Stimulated activated CD8-positive, alpha-beta memory T cell treated with anti-CD3 and anti-CD28 coated beads, Interleukin-15, amount 100 ng/mL, for 24 hours (primary cell): ENCODE measurements at regions not wholly inside any gene's neighbourhood (a gene's known extent, or its start where the extent isn't known, plus 50 kb on each side); places are given as distances from the start of the nearest gene placed in this dataset.

Source experiments
- DNase-seq: peaks from one replicate; pipeline ENCODE4 v3.0.0-alpha.2; 2020; ENCODE audit warnings: low read depth

DNA sequence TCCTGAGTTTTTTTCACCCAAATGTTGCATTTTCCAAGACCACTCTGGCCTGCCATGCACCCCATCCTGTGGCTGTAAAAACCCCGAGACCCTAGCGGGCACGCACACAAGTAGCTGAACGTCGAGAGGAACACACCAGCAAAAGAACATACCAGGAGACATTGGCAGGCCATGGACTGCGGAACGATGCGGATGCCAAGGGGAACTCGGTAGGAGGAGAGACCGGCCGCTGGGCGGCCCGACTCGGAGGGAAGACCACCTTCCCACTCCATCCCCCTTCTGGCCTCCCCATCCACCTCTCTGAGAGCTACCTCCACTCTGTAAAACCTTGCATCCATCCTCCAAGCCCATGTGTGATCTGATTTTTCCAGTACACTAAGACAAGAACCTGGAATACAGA, 105.5 kb upstream of the CELF4 start:
- no peak for DNase-seq

- DNase-seq = no peak
Measured at GRCh38 chr18:37669991-37670534, 104.5 kb upstream of the CELF4 start.

- DNase-seq = no peak
Measured at GRCh38 chr18:37668971-37669747, 103.6 kb upstream of the CELF4 start.

GRCh38 chr18:37667836-37668235, 102.2 kb upstream of the CELF4 start:
- DNase-seq = no peak

GRCh38 chr18:37666991-37667390, 101.4 kb upstream of the CELF4 start:
- no peak for DNase-seq

- DNase-seq = no peak
Measured at GRCh38 chr18:37666451-37666850, 100.9 kb upstream of the CELF4 start.

DNA sequence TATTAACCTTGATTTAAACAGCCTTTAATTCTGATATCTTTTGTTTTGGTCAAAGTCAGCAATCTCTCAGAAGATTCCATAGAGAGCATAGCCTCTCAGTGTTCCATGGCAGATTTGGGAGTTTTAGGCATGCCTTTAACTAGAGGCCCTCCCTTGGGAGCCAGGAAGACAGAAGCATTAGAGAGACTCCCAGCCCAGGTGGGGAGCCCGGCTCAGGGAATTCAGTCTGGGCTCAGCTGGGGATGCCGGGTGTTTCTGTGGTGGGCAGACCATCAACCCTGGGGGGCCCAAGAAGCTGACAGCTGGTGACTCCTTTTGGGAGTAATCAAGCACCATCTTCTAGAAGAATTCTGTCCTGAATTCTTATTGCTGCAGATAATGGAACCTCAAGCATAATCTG, 99.7 kb upstream of the CELF4 start:
- no peak for DNase-seq

DNA sequence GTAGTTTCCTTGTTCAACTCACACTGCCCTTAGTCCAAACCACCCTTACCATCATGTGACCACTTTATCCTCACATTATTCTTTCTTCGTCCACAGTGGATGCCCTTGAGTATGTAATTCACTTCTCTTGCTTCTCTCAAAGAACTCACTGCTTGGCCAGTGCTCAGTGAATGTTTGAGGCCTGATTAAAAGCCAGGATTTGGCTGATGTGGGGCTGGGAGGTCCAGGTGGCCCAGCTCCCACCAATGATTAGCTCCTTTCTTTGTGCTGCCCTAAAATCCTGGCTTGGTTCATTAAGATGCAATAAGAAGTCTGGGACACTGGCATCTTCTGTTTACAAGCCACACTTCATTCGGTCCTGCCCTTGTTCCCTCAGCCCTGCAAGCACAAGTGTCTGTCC, 97.8 kb upstream of the CELF4 start:
- no peak for DNase-seq

GRCh38 chr18:37662546-37663339, 97.1 kb upstream of the CELF4 start:
- DNase-seq = no peak

DNA sequence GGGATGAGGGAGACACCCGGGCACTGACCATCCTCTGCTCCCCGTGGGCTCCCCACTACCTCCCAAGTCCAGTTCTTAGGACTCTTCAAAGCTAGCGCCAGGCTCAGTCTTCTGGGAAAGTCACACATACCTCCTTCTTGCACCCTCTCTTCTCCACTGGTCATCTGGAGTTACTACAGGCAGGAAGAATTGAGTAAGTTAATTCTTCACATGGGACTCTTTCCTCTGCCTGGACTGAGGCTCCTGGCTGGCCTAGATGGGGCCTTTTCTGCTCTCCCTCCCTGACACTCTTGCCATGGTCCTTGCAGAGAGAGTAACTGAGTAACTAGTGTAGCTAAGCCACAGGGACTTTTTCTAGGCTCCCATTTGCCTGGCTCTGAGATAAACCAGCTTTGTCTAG, 96.5 kb upstream of the CELF4 start:
- no peak for DNase-seq

DNA sequence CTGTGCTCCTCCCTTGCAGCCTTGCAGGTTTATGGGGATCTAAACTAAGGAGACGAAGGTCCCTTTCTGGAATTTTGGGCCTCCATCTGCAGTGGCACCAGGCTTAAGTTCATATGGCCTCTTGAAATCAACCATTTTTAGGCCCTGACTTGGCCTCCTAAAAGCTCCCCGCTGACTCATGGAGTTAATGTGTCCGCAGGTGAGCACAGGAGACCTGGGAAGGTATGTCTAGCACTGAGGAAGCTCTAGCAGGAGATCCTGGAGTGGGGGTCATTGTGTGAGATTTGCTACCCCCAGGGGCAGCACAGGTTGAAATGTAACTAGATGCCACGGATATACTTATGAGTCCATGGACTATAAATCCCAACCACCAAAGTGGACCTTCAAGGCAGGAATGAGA, 95.9 kb upstream of the CELF4 start:
- DNase-seq = no peak

- DNase-seq = no peak
Measured at GRCh38 chr18:37661061-37661460, 95.5 kb upstream of the CELF4 start.

- DNase-seq = no peak
Measured at GRCh38 chr18:37660658-37661057, 95.1 kb upstream of the CELF4 start.

- no peak for DNase-seq
Measured at GRCh38 chr18:37659906-37660305, 94.3 kb upstream of the CELF4 start.

GRCh38 chr18:37658894-37659293, 93.3 kb upstream of the CELF4 start:
- DNase-seq = no peak

DNA sequence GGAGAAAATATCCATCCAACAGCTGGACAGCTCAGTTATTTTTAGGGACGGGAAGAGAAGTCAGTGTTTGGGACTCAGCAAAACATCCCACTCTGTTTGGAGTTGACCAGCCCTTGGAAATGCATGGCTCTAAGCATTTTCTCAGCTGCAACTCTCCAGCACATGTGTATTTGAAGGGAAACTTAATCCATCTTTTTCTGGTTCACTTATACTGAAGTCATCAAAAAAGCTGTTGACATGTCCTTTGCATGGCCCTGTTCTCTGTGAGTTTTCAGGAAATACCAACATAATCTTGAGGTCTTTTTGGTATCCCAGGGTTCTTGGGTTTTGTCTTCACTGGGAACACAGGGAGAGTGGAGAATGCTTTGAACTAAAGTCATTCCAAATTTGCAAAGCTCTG, 91.9 kb upstream of the CELF4 start:
- no peak for DNase-seq

- no peak for DNase-seq
Measured at GRCh38 chr18:37654731-37655369, 89.3 kb upstream of the CELF4 start.

DNA sequence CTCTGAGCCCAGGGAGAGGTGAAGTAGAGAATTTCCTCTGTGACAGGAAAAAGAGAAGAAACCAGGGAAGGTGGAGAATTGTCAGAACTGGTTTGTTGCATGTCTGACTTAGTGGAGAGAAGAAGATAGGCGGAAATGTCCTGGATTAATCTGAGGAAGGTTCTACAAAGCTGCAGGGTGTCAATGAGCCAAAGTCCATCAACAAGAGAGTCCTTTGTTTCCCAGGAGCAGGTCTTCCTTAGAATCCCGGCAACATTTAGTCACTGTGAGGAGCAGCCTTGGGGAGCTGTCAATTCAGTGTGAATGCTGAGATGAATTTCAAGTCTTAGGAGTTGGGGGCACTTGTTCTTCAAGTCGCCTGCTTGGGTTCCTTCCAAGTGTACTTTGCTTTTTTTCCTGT, 88.4 kb upstream of the CELF4 start:
- no peak for DNase-seq

DNA sequence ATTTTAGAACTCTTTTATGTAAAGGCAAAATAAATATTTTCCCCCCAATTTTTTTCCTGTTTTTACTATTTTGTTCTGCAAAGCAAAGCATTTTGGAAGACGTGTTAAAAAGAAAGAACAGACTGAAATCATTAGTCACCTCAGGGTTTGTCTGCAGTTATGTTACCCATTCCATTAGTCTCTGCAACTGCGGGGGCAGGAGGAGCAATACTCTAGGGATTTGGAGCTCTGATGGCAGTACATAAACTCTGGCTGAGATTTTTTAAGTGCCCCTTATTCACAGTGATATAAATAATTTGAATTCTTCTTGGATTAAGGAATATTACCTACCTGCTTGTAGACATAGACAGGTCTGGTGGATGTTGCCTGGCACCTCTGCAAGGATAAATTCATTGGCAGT, 88.0 kb upstream of the CELF4 start:
- no peak for DNase-seq

GRCh38 chr18:37649930-37650329, 84.3 kb upstream of the CELF4 start:
- DNase-seq = no peak

DNA sequence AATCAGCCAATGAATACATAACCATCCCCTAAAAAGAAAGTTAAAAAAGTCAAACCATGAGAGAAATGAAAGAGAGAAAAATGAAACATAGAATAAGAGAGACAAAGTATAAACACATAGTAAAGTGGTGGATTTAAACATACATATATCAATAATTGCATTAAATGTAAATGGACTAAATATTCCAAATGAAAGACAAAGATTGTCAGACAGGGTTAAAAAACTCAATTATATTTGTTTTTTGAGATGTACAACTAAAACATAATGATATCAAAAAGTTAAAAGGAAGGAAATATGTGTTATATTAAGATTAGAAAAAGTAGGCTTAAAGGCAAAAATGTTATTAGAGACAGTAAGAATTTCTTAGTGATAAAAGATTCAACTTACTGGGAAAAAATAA, 83.8 kb upstream of the CELF4 start:
- DNase-seq = no peak

- no peak for DNase-seq
Measured at GRCh38 chr18:37641573-37641972, 76.0 kb upstream of the CELF4 start.

DNA sequence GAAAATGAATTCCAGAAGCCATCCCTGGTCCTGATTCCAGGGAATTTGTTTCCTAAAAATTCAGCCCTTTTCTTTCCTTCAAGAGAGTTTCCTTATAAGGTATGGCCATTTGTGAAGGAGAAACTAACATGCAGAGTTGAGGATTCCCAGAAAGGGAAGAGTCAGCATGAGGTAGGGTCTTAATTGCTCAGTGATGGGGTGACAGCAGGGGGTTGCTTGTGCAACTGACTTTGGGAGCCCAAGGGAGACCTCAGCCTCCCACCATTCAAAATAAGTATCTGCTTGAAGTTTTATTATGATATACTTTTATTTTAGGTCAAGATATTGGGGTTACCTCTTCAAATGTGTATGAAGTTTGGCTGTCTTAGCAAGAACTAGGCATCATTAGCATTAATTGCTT, 74.9 kb upstream of the CELF4 start:
- DNase-seq = no peak
